HG03460 (cell line): ENCODE measurements at regions not wholly inside any gene's neighbourhood (a gene's known extent, or its start where the extent isn't known, plus 50 kb on each side); places are given as distances from the start of the nearest gene placed in this dataset.

Experiments used
- ATAC-seq: cut with Tn5 transposase; IDR thresholded peaks from one replicate; pipeline ENCODE4 v1.9.1; 2021; ENCODE audit not compliant: unreplicated experiment

DNA sequence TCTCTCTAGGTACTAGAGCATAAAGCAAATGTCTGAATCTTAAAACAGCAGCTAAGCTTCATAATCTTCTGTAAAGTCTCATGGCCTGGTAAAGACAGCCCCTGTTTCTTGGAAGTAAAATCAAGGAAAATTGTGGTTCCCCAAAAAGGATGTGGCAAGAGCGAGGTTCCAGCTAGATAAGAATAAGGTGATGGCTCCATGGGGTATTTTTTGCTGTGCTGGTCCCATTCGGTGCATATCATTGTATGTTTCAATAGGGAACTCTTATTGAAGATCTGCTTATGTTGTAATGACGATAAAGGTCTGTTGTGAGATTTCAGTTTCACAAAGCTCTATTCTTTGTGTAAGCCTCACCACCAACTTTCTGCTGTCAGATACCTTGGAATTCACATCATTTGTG, 316.9 kb upstream of the NOCT start:
- no peak for ATAC-seq

DNA sequence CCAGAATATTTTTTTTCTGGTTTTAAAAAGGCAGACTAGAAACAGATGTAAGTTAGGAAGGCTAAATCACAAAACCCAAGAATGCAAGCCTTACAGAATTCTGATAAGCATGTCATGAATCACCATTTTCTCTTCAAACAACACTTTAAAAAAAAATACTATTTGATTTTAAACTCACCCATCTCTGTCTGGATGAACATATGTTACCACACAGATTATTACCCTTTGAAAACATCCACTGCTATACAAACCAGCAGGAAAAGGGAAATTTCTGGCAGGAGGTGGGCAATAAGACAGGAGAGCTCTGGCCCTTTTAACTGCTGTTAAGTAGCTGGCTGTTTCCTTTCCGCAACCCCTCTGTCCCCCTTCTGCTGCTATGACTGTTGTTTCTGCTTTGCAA, 317.7 kb upstream of the NOCT start:
- no peak for ATAC-seq

DNA sequence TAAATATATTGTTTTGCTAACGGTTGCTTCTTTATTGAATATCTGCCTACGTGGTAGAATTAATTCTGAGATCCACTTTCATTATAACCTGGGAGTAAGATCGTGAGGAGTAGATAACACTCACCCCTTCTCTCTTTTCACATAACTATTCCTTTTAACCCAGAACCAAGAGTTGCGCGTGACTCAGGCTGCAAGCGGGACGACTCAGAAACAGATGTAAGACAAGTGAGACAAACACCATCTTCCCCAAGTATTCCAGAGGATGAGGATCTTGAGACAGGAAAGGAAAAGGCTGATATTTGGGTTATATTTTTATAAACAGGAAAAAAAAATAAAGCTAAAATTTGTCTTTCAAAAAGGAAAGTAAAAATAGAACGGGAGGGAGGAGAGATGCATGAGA, 318.8 kb upstream of the NOCT start:
- no peak for ATAC-seq

DNA sequence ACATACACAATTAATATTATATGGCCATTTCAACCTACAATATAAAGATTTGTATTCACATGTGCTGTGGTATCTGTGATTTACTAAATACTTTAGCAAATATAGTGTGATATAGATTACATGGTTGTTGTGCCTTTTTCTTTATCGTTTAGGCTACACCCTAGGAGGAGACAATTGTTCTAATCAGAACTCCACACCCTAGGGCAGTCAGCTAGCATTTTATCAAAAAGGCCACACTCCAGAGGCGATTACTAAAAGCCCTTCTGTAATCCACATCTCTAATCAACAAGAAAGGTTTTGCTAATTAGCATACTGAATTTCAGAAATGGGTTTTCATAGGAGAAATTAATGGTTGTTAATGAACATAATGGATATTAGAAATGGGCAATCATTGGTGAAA, 319.5 kb upstream of the NOCT start:
- no peak for ATAC-seq

DNA sequence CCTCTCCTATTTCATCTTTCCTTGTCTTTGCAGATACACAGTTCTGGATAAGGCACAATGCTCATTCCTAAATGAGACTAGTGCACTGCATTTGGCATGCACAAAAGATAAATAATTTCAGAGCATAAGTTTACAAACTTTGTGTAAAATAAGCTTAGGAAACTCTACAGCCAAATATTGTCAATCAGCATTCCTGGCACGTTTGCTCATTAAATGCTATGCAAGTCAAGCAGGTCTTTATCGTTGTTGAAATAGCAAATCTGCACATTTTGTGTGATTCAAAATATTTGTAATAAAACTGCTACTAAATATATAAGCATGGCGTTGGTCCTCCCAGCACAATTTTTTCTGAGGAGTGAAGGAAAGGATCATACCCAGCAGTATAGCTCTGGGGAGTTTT, 322.1 kb upstream of the NOCT start:
- no peak for ATAC-seq

DNA sequence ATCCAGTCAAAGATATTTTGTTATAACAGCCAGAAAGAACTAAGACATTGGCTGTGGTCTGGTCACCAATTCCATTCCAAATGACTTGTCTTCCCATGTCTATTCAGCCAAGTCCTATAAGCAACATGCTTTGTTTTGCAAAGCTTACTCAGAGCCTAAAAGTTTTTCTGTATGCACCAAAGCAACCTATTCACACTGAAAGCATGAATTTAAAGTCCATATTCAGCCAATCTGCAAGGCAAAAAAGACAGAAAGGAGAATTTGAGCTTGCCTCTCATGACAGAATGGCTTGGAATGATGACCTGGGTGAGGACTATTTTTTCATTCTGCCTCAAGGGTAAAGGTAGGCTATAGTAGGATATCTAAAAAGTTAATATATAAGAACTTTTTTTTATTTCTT, 323.2 kb upstream of the NOCT start:
- ATAC-seq = no peak

DNA sequence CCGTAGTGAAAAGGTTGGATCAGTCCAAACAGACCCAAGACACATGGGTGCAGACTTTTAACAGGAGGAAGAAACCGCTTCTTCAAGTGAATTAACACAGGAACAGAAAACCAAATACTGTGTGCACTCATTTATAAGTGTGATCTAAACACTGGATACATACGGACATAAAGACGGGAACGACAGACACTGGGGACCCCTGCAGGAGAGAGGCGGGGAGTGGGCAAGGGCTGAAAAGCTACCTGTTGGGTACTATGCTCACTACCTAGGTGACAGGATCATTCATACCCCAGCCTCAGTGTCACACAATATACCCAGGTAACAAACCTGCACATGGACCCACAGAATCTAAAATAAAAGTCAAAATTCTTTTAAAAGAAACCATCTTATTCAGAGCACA, 326.0 kb upstream of the NOCT start:
- no peak for ATAC-seq

DNA sequence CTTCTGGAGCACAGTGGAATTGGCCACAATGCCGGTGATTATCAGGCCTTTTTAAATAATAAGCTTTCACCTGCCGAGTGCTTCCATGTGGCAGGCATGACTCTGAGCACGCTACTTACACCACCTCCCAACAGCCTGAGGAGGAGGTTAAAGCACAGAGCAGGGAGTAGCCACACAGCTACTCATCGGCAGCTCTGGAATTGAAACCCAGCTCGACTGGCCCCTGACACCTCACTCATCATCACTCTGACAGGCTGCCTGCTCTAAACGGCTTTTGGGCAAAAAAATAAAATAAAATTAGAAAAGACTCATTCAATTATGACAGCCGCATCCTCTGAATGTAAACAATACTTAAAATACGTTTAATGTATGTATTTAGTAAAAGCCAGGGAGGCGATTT, 326.4 kb upstream of the NOCT start:
- no peak for ATAC-seq

DNA sequence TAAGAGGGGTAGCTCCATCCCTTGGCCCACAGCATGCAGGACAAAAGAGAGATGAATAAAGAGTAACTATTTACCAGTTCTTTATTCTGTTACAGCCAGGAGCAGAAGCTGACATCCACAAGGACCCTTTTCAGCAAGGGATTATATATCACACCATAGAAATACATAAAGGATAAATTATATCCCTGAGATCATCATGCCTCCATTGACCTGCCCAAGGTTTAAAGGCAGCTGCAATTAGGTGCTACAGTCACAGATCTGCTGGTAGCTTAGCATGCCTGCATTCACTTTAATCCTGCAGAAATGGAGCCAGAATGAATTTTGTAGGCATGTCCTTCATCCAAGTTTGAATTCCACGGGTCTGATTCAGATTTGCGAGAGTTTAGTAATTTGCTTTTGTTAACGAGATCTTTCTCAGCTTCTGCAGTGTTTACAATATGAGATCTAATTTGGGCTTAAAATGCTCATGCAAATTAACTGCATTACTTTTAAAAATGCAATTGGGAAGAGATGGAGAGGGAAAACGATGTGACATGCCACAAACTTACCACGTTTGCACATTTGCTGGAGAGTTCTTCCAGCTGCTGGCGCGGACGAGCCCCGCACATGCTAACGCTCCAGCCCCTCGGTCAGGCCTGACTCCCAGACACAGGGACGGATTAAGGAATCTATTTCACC, 327.0 kb upstream of the NOCT start:
- no peak for ATAC-seq

DNA sequence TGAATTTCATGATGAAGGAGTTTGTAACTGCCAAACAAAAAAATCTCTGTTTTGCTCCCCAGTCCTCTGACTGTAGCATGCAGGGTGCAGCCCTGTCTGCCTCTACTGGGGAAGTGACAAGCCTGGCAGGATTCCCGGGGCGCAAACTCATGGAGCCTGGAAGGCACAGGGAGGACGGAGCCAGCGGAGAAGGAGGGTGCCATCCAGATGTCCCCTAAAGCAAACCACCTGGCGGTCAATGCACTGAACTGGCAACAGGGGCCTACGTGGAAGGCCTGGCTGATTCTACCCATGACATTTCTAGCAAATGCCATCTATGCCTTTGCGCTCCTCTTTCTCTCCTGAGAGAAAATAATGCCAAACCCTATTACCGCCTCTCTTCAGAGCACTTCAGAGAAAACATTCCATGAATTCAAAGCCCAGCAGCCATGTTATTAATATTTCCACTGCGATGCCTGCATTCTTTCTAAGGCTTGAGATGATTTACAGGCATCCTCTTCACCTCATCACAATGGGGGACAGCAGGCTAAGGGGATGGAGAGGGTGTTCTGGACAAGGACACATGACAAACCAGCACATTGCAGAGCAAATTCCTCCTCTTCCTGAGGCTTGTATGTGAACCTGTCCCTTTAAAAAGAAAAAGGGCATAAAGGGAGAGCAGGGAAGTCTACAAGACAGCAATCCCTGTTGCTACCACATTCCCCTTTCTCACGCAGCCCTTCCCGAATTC, 329.3 kb upstream of the NOCT start:
- no peak for ATAC-seq

DNA sequence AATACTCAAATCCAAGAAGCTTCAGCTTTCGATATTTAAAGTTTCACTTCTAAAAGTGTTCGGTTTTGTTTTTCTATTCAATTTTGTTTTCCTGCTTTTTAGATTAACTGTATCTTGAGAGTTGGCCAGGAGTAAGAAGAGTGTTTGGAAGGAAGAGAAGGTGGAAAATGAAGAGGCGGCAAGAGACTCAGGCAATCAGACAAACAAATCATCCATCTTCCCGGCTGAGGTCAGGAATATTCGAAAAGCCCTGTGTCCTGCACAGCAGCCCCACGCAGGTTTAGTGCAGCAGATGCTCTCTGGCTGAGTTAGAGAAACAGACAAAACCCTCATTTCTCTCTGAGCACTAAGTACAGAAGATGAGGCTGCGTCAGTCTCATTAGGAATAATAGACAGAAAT, 330.3 kb upstream of the NOCT start:
- ATAC-seq = no peak

DNA sequence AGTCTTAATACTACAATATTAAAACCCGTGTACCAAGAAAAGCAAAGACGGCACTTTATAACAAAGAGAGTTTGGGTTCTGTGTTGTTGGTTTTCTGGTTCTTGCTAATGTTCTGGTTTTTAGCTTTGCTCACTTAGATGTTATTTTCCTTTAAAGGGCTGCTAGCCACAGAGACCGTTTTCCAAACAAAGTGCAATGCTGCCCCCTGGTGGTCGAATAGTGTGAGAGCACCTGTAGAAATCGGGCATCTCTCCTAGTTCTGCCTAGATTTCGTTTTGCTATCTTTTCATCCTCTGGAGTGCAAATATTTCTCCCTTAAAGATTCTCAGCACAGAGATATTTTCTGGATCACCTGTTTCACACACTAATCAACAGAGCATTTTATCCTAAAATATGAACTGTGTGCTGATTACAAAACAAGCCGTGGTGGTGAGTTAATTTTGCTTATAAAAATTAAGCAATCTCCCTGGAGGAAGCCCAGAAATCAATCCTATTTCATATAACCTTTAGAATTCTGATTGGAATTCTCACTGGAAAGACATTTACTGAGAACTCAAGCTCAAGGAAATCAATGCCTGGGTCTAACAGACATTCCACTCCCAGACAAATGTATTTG, 334.5 kb upstream of the NOCT start:
- peak; percentile 92 for ATAC-seq

DNA sequence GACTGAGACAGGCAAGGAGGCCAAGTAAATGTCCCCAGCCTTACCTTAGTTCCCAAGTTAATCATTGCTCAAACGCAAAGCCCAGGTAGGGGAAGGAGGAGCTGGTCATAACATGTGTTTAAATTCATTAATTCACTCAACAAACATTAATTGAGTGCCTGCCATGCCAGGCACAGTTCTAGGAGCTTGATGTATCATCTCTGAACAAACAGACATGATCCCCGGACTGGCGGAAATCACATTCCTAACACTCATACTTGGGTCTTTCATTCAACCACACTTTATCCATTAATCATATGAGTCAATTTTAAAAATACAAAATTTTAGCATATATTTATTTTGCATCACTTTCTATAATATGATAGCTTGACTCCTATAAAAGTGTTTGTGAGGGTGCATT, 335.3 kb upstream of the NOCT start:
- ATAC-seq = no peak

DNA sequence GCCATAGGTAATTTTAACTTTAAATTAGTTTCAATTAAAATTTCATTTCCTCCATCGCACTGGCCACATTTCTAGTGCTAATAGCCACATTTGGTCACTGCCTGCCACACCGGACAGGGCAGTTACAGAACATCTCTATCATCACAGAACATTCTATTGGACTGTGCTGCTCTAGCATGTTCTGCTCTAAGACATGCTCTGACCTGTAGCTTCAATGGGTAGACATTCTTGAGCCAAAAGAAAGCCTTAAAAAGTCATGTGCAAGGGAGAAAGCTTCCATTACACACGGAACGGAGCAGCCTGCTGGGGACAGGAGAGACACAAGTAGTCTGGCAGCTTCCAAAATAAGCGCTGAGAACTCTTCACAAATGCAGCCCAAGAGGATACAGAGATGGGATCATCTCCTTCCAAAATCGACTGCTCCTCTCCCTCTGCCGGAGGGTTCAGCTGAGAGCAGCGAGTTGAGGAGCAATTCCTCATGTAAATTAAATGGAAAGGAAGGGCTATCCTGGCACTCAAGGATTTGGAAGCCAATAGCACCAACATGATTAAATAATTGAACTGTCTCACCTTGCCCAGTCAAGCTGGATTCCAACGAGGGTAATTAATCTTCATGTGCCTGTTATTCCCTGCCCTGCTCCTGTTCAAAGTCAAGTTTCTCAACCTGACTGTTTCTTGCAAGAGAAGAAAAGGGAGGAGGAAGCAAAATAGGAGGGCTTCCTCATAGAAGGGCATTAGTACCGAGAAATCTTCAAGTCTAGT, 336.4 kb upstream of the NOCT start:
- ATAC-seq = no peak

DNA sequence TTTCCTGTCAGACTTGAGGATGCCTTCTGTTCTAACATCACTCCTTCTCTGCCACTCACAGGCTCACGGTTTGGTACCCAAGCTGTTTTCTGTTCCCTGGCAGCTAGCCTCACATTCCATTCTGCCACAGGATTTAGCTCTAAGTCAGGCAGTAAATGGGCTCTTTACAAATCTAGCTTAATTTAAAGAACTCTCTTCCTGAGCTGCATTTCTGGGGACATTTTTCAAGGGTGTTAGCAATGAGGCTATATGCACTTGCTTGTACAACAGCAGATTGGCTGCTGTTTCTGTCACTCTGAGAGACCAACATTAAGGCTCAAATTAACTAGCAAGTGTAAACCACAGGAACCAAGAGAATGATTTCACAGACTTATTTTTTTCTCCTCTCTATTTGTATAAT, 337.8 kb upstream of the NOCT start:
- ATAC-seq = no peak

DNA sequence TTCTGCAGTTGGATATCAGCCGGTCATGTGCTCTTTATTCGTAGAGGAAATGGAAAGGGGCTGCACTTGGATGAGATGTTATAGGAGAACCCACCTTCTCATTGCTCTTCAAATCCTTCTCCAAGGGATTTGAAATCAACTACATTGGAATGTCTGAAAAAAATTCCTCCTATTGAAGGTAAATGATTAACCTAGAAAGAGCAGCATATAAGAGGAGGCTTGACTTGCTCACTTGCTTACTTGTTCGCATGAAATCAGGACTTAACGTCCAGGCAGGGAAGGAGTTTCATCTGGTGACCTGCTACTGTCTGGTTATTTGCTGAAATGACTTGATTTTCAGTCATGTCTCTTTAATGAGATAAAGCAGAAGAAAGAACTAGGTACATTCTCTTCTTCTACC, 338.4 kb upstream of the NOCT start:
- ATAC-seq = no peak

DNA sequence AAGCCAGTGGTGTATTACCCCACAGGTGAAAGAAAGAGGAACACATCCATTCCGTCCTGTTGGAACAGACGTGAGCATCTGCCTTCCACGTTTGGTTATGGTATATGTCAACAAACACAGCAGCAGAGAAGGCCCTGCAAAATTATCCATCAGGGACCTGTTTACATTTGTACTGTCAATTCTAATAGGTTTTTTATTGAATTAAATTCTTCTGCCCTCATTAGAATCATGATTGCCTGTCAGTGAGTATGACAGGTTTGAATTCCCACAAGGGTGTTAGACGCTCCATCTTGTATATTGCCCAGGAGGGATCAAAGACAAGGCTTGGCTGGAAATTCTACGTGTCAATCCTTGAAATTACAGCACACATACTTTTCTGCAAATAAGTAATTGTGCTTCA, 339.9 kb upstream of the NOCT start:
- ATAC-seq = no peak

DNA sequence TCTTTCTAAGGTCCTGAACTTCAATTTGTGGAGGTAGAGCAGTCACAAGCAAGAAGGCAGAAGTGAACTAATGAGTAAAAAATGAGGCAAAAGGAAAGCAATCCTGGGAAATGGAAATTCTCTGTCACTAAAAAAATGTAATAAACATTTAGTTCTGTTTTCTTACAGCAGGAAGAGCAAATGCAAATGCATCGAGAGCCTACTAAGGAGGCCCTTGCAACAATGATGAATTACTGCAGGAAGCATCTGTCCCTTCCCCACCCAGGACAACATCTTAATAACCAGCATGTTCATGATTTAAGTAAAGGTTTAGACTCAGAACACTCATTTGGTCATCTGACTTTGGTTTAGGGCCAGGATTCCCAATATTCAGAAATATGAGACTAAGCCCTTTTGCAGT, 341.4 kb upstream of the NOCT start:
- no peak for ATAC-seq

DNA sequence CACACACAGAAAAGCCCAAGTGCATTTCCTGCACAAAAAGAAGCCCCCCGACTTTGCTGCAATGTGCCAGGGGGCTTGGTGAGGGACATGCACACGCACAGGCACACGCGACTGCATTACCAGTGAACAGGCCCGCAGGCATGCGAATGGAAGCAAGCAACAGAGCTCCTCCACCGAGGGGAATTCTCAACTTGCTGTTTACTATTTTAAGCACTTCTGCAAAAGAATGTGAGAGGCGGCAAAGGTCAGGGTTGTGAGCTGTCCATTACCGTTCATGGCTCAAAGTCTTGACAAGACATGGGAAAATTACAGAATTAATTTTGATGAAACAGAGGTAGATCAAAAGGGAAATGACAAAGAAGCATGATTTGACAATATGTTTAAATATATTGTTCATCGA, 342.5 kb upstream of the NOCT start:
- ATAC-seq = no peak

DNA sequence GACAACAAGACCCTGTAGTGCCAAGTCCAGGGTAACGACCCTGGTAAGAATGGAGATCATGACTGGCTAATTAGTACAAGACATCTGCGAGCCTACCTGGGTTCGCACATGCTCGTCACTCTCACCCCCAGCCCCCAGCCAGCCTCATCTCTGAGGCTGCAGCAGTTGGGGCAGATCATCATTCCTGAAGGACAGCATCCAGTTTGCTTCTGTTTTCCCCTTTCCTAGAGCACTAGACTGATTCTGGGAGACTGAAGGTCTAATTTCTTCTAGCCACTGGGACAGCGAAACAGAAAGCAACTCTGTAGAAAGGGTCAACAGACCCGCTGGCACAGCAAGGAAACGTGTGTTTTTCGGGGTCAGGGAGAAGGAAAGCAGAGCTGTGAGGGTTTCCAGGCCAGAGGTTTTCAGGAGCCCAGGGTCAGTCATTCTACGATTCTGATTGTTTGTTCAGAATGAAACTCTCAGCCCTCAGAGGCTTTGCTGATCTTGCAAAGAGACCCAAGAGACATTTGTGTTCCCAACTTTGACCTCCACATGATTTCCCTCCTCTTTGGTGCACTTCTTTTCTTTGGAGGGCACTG, 343.1 kb upstream of the NOCT start:
- no peak for ATAC-seq

DNA sequence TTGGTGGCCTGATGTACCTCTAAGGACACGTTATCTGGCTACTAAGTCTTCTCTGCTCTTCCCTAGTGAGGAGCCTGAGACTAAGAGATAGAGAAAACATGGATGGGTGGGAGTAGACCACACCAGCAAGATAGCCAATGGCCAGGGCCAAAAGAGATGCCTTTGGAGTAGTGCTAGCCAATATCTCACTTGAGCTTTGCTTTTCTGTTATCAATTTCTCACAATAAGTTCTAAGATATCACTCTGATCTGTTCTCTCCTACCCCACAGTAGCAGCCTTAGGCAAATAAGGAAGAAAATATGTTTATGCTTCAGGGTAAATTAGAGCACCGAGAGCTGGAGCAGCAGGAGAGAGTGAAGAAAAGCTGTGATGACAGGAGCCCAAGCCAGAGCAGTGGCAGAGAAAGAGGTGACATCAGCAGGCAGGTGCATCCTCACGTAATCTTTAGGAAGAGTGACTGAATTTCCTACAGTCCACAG, 343.9 kb upstream of the NOCT start:
- ATAC-seq = no peak
